Chondrocyte (in vitro differentiated cells): ENCODE measurements at regions not wholly inside any gene's neighbourhood (a gene's known extent, or its start where the extent isn't known, plus 50 kb on each side); places are given as distances from the start of the nearest gene placed in this dataset.
A peak's percentile ranks its signal among the peaks of the same experiment; 100 is the strongest.

Experiments
- DNase-seq: peaks from one replicate; pipeline ENCODE4 v3.0.0; 2021; ENCODE audit warnings: mixed read lengths, low spot score
- H3K27ac Mint-ChIP-seq: one replicate; pipeline ENCODE4 v1.8.0; 2021; ENCODE audit warnings: mild to moderate bottlenecking, moderate library complexity, mixed read lengths; ENCODE audit not compliant: unreplicated experiment
- H3K27me3 Mint-ChIP-seq: 2 replicates; pipeline ENCODE4 v1.8.0; 2021; ENCODE audit warnings: low read depth, mixed read lengths
- H3K36me3 Mint-ChIP-seq: 2 replicates; pipeline ENCODE4 v1.8.0; 2021; ENCODE audit warnings: low read depth, mixed read lengths
- H3K4me1 Mint-ChIP-seq: 2 replicates; pipeline ENCODE4 v1.8.0; 2021; ENCODE audit warnings: low read depth, mild to moderate bottlenecking, mixed read lengths
- H3K4me3 Mint-ChIP-seq: one replicate; pipeline ENCODE4 v1.8.0; 2021; ENCODE audit warnings: mild to moderate bottlenecking, moderate library complexity, mixed read lengths; ENCODE audit not compliant: unreplicated experiment
- H3K9me3 Mint-ChIP-seq: 2 replicates; pipeline ENCODE4 v1.8.0; 2021; ENCODE audit warnings: low read depth, mixed read lengths
- CTCF ChIP-seq: fragments of 200-600 bp; sonication (generic); IDR thresholded peaks from 2 replicates; pipeline ENCODE4 v1.5.0; 2021; ENCODE audit warnings: antibody characterized with exemption, mild to moderate bottlenecking, moderate library complexity

- Mint-ChIP-seq H3K4me1 (no peaks in the 10 kb centered on the region), H3K27ac (no peak overlapping the region), H3K27me3 (no peaks in the 10 kb centered on the region), H3K36me3 (no peaks in the 10 kb centered on the region), H3K9me3 (peaks cover 25% of the 10 kb centered on the region), H3K4me3 (no peak overlapping the region)
- DNase-seq: no peak
- TF ChIP-seq CTCF: no peak
Measured at GRCh38 chrX:26822448-26822847, 606.5 kb downstream of the MAGEB5 start.

- Mint-ChIP-seq H3K27me3 (no peaks in the 10 kb centered on the region), H3K36me3 (no peaks in the 10 kb centered on the region), H3K9me3 (no peaks in the 10 kb centered on the region), H3K4me3 (no peak overlapping the region), H3K27ac (no peak overlapping the region), H3K4me1 (no peaks in the 10 kb centered on the region)
- TF ChIP-seq CTCF: no peak
- DNase-seq: no peak
Measured at GRCh38 chrX:26789751-26790150, 573.8 kb downstream of the MAGEB5 start.

- Mint-ChIP-seq H3K9me3 (no peaks in the 10 kb centered on the region), H3K36me3 (no peaks in the 10 kb centered on the region), H3K27ac (no peak overlapping the region), H3K4me3 (no peak overlapping the region), H3K27me3 (no peaks in the 10 kb centered on the region), H3K4me1 (no peaks in the 10 kb centered on the region)
- TF ChIP-seq CTCF: no peak
- no peak for DNase-seq
Measured at GRCh38 chrX:26788402-26788998, 572.5 kb downstream of the MAGEB5 start.

DNA sequence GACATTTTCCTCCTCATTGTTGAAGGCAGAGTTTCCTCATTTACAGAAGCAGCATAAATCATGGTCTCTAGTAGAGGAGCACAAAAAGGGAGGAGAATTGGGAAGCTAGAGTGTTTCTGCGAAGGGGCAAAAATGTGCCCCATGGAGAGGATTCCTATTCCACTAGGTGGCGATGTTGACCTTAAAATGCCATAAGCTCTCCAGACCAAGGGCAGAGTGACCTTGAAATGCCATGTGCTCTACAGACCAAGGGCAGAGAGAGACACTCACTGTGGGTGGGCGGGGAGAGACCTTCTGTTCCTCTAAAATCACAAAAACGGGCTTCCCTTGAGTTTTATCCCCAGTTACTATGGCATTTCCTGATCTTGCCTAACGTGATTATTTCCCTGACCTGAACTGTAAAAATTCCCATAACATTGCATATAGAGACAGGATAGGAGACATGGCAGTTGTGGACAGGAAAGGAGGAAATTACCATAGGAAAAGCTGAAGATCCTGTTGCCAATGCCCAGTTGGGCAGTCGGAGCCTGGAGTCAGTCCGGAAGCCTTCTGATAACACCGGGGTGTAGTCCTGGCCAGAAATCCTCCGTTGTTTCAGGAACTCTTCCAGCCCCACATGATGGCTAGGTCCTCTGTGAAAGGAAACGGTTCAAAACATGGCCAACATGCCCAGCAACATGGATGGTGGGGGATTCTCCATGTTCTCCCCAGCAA is 567.7 kb downstream of the MAGEB5 start:
- peaks cover under 1% of the 10 kb centered on the region for H3K9me3 Mint-ChIP-seq
- DNase-seq: no peak

More for the DNA sequence above, 567.7 kb downstream of the MAGEB5 start:
- no peaks in the 10 kb centered on the region for H3K27me3 Mint-ChIP-seq
- TF ChIP-seq CTCF: peak; percentile 72
- no peak overlapping the region for H3K27ac Mint-ChIP-seq
- no peaks in the 10 kb centered on the region for H3K4me1 Mint-ChIP-seq
- no peak overlapping the region for H3K4me3 Mint-ChIP-seq
- no peaks in the 10 kb centered on the region for H3K36me3 Mint-ChIP-seq
